HG03108 (cell line): ENCODE measurements at regions not wholly inside any gene's neighbourhood (a gene's known extent, or its start where the extent isn't known, plus 50 kb on each side); places are given as distances from the start of the nearest gene placed in this dataset.
"Not testable (repeated sequence)": the region's sequence is repeated elsewhere in the genome, so short reads cannot be mapped to it uniquely, and the experiment has no call there.

Source experiments
- ATAC-seq: cut with Tn5 transposase; IDR thresholded peaks from one replicate; pipeline ENCODE4 v1.9.1; 2021; ENCODE audit warnings: moderate library complexity; ENCODE audit not compliant: unreplicated experiment

- no peak for ATAC-seq
Measured at GRCh38 chr5:82448374-82448773, 170.2 kb upstream of the RPS23 start.

DNA sequence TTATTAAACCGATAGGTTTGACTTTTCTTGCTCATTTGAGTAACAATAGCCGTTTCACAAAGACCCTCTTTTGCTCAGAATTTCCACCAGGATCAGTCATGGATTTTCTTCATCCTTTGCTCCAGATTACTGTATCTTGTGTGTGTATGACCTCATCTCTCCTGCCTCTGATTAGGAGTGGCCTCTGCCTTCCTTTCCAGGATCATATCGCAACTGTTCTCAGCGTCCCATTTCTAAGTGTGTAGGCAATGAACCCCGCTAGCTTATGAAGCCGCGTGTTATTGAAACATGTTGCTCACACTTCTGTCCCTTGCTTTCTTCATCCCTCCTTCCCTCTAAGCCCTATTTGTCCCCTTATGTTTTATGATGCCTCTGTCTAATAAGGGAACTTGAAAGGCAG lies 169.8 kb upstream of the RPS23 start:
- ATAC-seq: no peak

DNA sequence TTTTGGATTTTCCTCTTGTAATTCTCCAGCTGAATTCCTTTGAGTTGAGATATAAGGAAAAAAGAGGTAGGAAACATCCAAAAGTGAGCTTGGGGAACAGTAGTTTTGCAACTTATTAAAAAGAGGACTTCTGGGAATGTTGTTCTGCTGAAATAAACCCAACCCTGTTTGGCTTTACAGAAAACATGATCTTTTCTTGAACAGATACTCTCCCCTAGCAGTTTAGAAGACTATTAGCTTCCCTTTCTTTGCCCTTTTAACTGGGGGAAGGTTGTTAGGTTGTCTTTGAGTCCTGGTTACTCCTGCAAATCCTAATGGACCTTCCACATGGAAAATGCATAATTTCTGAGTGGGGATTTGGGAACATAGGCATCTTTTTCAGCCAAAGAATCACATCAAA lies 168.7 kb upstream of the RPS23 start:
- ATAC-seq: no peak

GRCh38 chr5:82445726-82446335 lies 167.7 kb upstream of the RPS23 start:
- no peak for ATAC-seq

- ATAC-seq: no peak
Measured at GRCh38 chr5:82439750-82440445, 161.7 kb upstream of the RPS23 start.

- ATAC-seq: not testable (repeated sequence)
Measured at GRCh38 chr5:82437565-82437964, 159.4 kb upstream of the RPS23 start.

GRCh38 chr5:82436291-82436690 lies 158.1 kb upstream of the RPS23 start:
- no peak for ATAC-seq

- not testable (repeated sequence) for ATAC-seq
Measured at GRCh38 chr5:82434696-82435660, 156.8 kb upstream of the RPS23 start.

GRCh38 chr5:82426464-82427154 lies 148.5 kb upstream of the RPS23 start:
- no peak for ATAC-seq

DNA sequence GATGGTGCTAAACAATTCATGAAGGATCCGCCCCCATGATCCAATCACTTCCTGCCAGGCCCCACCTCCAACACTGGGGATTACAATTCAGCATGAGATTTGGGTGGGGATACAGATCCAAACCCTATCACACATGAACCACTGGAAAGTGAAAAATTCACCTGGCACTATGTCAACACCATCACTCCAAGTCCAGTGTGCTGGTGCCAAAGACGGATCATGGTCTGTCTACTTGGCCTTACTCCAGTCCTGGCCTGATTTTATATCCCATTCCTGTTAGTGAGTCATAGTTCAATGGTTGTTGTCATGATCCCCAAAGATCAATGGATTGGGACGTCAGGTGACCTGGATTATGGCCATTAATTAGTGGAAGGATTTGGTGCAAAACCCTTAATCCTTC lies 147.4 kb upstream of the RPS23 start:
- ATAC-seq: no peak

DNA sequence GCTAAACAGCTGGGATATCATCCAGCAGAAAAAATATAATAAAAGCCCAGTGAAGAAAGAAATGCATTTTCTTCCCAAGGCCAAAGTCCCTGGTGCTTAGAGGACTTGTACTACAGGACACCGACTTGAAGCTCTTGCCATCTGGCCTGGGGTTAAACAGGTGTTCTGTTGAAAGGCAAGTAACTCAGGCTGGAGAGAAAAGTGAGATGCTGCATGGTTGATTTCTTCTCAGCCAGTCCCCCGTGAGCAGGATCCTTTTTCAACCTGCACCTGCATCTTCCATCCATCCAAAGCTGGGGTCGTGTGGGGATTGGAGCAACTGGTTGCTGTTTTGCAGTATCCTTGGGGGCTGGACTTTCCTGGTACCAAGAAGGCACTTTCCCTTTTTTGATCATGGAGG lies 146.1 kb upstream of the RPS23 start:
- ATAC-seq: no peak

DNA sequence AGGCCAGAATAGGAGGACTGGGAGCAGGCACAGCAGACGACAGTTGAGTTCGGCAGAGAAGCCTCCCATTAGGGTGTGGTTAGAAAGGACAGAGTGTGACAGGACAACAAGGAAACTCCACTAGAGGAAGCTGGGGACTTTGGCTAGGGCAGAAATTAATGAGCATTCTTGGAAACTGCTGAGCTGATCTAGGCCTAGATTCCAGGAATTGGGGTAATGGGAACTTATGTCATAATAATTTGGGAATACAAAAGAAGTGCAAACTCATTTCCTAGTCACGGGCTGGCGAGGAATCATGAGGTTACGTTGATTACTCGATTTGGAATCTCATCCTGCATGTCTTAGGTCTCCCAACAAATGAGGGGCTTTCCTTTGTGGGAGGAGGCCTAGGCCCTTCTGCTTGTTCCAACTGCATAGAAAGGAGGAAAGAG lies 144.6 kb upstream of the RPS23 start:
- no peak for ATAC-seq

- ATAC-seq: no peak
Measured at GRCh38 chr5:82422001-82422740, 144.0 kb upstream of the RPS23 start.

DNA sequence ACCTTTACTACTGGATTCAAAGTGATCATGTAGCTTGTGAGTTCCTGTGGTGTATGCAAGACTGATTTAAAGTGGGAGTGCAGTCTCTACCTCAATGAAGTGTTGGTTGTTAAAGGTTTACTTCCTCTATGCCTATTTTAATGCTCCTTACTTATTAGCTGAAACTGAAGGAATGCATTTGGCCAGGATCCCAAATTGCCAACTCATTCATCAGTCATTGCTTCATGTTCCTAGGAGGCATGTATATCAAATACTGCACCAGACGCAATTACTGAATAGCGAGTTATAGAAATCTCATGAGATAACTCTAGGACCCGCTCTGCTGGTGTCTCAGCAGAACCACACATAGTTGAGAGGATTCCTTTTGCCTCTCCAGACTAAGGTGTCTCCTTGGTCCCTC lies 143.0 kb upstream of the RPS23 start:
- no peak for ATAC-seq

- ATAC-seq: not testable (repeated sequence)
Measured at GRCh38 chr5:82420524-82420923, 142.4 kb upstream of the RPS23 start.

DNA sequence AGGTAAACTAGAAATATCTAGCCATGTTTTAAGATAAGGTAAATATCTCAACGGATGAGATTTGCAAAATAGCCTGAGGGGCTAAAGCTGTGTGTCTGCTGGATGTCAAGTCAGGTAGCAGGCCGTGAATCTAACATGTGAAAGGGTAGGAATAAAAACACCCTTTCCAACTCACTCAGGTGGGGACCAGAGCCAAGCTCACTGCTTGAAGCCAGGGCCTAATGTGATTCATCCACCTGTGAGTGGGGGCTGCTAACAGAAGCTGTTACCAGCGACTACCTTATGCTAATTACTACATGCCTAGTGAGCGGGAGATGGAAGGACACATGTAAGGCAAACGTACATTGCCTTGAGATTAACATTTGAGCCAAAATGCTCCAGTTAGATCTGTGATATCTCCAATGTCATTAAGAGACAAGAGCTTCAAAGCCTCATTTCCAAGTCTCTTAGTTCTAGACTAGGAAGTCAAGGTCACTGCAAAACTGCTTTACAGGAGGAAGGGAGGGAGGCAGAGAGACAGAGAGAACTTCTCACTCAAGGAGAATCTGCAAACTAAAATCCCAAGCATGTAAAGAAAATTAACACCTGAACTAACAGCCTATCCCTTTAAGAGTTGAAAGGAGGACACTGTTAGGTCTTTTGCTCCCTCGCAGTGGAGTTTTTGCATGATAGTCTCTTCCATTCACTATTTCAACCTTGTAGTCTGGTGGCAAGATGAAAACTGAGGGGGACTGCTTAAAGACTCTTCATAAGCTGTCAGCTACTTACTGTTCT lies 141.6 kb upstream of the RPS23 start:
- ATAC-seq: no peak

GRCh38 chr5:82418608-82418950 lies 140.4 kb upstream of the RPS23 start:
- ATAC-seq: no peak

DNA sequence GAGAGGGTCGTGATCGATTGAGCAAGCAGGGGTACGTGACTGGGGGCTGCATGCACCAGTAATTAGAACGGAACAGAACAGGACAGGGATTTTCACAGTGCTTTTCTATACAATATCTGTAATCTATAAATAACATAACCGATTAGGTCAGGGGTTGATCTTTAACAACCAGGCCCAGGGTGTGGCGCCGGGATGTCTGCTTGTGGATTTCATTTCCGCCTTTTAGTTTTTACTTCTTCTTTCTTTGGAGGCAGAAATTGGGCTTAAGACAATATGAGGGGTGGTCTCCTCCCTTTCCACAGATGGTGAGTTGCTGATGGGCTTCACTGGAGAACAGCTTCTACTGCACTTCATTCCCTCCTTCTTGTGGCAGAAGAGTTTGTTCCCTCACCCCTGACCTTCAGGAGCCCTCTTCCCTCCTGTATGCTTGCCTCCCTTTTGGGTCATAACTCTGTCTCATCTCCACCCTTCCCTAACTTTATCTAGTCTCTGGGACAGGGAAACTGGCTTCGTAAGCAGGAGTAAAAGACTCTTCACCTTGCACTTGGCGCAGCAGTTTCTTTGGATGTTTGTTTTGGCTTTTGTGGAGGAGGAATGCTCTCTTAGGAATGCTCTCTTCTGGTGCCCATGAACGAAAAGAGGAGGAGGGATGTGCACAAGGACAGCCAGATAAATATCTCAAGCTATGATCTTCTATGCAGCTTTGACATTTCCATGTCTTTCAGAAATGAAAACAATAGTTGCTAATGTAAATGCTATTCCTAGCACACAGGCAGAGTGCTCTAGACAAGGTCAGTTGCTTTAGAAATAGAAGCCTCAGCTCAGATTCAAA lies 139.8 kb upstream of the RPS23 start:
- no peak for ATAC-seq

DNA sequence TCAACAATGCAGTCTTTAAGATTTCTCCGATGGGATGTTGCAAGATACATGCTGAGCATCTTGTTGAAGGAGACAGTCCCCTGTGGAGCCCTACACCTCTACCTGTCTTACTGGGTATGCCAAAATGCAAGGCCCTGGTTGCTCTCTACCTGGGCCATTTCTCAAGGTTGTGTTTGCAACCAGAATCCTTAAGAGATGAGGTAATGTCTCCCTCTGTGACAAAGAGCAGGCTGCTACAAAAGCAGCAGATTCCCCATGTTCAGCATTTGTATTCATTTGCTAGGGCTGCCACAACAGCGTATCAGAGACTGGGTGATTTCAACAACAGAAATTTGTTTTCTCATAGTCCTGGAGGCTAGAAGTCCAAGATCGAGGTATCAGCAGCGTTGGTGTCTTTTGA lies 138.4 kb upstream of the RPS23 start:
- no peak for ATAC-seq
